Ascending aorta (tissue), 2 donors: ENCODE measurements at regions not wholly inside any gene's neighbourhood (a gene's known extent, or its start where the extent isn't known, plus 50 kb on each side); places are given as distances from the start of the nearest gene placed in this dataset.

Source experiments
- DNase-seq, 2 donors: peaks; one replicate each; pipeline ENCODE4 v3.0.0-alpha.2; 2019; ENCODE audit warnings: low spot score in 2 of 2
- H3K27ac ChIP-seq, 2 donors: fragments of 200-600 bp; sonication (generic); one replicate each; pipeline ENCODE4 v1.5.1; 2016 to 2017; ENCODE audit warnings: mild to moderate bottlenecking in 1 of 2
- H3K27me3 ChIP-seq: fragments of 200-600 bp; sonication (generic); one replicate; pipeline ENCODE4 v1.5.1; 2017
- H3K36me3 ChIP-seq, 2 donors: fragments of 200-600 bp; sonication (generic); one replicate each; pipeline ENCODE4 v1.5.1; 2016
- H3K4me1 ChIP-seq, 2 donors: fragments of 200-600 bp; sonication (generic); one replicate each; pipeline ENCODE4 v1.5.1; 2016 to 2017; ENCODE audit warnings: mild to moderate bottlenecking in 1 of 2
- H3K4me3 ChIP-seq, 2 donors: fragments of 200-600 bp; sonication (generic); one replicate each; pipeline ENCODE4 v1.5.1; 2016 to 2017; ENCODE audit warnings: mild to moderate bottlenecking in 1 of 2
- H3K9me3 ChIP-seq, 2 donors: fragments of 200-600 bp; sonication (generic); one replicate each; pipeline ENCODE4 v1.5.1; 2016
- intact Hi-C: fragments of 100-400 bp; cut with DNase I; formaldehyde crosslinking; loops from one replicate; pipeline ENCODE4 v1.15.1; 2023
- TF ChIP-seq, protein P1 (sequence below), 3 experiments: fragments of 200-600 bp in 2 of 3; fragments of 450-650 bp in 1 of 3; sonication (generic) in 2 of 3; IDR thresholded peaks; one replicate each; pipeline ENCODE4 v1.5.1; 2016 to 2019; ENCODE audit warnings: antibody characterized with exemption in 3 of 3, mild to moderate bottlenecking in 1 of 3, moderate library complexity in 1 of 3

DNA sequence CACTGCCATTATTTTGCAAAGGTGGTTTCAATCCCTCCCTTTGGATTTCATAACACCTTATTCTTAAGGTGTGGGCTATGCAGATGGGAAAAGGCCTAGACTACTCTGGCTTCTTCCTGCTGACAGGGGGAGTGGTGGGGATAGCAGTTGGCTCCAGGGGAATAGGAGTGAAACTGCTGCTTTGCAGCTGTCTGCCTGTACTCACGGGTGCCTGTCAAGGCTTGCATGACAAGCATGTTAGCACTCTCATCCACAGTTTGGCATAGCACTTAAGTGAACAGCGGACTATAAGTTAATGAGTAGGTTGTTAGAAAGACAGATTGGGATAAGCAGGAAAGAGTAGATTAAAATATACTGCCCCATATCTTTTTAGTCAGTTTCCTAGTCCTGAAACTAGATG is 287.5 kb upstream of the DAB1 start:
- Histone ChIP-seq H3K27ac (no peak overlapping the region), H3K4me3 (no peak overlapping the region)

DNA sequence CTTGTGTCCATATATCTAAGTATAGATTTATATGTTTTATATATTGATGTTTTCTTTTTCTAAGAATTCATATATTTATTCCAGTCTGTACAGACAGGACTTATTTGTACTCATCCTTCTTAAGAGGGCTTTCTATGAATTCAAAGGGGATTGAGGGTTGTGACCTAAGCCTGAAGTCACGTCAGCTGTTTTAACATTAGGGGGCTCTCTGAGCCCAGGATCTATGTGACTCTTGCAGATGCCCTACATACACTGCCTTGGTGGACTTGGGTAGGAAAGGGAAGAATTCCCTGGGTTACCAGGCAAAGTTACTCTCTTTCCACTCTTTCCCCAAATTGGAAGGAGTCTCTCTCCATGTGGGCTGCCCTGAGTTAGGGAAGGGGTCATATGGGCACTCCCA is 283.8 kb upstream of the DAB1 start:
- Histone ChIP-seq H3K36me3 (no peaks in the 10 kb centered on the region), H3K27me3 (no peaks in the 10 kb centered on the region), H3K27ac (no peak overlapping the region), H3K4me3 (no peak overlapping the region), H3K4me1 (no peaks in the 10 kb centered on the region), H3K9me3 (no peaks in the 10 kb centered on the region)
- intact Hi-C loops = no loop called here
- no peak for DNase-seq
- TF ChIP-seq, protein P1, sequence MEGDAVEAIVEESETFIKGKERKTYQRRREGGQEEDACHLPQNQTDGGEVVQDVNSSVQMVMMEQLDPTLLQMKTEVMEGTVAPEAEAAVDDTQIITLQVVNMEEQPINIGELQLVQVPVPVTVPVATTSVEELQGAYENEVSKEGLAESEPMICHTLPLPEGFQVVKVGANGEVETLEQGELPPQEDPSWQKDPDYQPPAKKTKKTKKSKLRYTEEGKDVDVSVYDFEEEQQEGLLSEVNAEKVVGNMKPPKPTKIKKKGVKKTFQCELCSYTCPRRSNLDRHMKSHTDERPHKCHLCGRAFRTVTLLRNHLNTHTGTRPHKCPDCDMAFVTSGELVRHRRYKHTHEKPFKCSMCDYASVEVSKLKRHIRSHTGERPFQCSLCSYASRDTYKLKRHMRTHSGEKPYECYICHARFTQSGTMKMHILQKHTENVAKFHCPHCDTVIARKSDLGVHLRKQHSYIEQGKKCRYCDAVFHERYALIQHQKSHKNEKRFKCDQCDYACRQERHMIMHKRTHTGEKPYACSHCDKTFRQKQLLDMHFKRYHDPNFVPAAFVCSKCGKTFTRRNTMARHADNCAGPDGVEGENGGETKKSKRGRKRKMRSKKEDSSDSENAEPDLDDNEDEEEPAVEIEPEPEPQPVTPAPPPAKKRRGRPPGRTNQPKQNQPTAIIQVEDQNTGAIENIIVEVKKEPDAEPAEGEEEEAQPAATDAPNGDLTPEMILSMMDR (IDR thresholded peaks at IDR 0.05) = no peak

More for the DNA sequence above, 287.5 kb upstream of the DAB1 start:
- Histone ChIP-seq H3K9me3 (no peaks in the 10 kb centered on the region), H3K4me1 (no peaks in the 10 kb centered on the region), H3K36me3 (no peaks in the 10 kb centered on the region), H3K27me3 (no peaks in the 10 kb centered on the region)
- intact Hi-C loops = no loop called here
- DNase-seq = no peak
- TF ChIP-seq, protein P1 (IDR thresholded peaks at IDR 0.05) = no peak

DNA sequence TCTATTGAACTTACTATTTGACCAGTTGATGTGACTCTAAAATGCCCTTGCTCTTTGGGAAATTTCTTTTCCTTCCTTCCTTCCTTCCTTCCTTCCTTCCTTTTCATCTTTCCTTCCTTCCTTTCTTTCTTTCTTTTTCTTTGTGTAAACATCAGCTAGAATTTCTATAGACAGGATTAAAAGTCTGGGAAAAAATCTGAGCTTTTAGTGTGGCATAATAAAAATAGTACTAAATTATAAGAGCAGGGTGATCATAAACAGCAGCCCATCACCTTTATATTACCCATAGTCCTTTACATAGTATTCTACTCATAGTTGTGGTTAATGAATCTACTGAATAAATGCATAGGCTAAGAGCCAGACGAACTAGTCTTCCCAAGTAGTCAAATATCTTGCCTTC is 281.0 kb upstream of the DAB1 start:
- Histone ChIP-seq H3K9me3 (no peaks in the 10 kb centered on the region), H3K4me1 (no peaks in the 10 kb centered on the region), H3K27me3 (no peaks in the 10 kb centered on the region), H3K4me3 (no peak overlapping the region), H3K36me3 (no peaks in the 10 kb centered on the region), H3K27ac (no peak overlapping the region)
- intact Hi-C loops = no loop called here
- TF ChIP-seq, protein P1 (IDR thresholded peaks at IDR 0.05) = no peak
- DNase-seq = no peak

DNA sequence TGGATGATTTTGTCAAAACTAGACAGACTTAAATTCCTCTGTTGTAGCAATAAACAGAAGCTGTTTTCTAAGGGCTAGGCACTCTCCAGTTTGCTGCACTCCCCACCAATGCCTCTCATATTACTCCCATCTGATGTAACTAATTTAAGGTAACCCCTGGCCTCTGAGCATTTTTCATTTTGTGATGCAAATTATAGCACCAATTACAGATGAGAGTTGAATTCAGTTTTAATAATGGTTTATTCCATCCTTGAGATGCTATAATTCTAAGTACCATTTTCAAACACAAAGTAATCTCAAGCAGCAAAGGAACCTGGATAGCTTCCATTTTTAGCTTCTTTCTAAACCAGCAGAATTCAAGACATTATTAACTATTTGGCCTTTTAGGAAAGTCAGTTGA is 280.4 kb upstream of the DAB1 start:
- DNase-seq = no peak
- intact Hi-C loops = no loop called here

DNA sequence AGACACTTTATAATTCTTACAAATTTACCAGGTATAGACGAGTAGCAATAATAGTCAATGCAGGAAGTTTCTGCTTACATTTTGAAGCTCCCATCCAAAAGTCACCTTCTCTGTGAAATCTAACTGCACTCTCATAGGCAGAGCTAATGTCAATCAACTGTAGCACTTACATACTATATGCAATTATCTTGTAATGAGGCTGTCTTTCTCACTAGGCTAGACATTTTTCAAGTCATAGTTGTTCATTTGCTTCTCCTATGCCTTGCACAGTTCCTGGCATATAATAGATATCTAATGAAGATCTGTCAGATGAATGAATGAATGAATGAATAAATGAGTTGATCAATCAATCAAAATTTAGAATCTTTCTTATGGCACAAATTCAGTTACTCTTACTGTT is 273.0 kb upstream of the DAB1 start:
- no peaks in the 10 kb centered on the region for H3K9me3 ChIP-seq
- intact Hi-C loops = no loop called here
- TF ChIP-seq, protein P1 (IDR thresholded peaks at IDR 0.05) = no peak
- no peak overlapping the region for H3K4me3 ChIP-seq
- no peaks in the 10 kb centered on the region for H3K27me3 ChIP-seq
- no peaks in the 10 kb centered on the region for H3K4me1 ChIP-seq
- DNase-seq = no peak
- H3K36me3 ChIP-seq = no peaks in the 10 kb centered on the region
- no peak overlapping the region for H3K27ac ChIP-seq

More for the DNA sequence above, 280.4 kb upstream of the DAB1 start:
- H3K9me3 ChIP-seq = no peaks in the 10 kb centered on the region
- H3K4me3 ChIP-seq = no peak overlapping the region
- no peaks in the 10 kb centered on the region for H3K36me3 ChIP-seq
- TF ChIP-seq, protein P1 (IDR thresholded peaks at IDR 0.05) = no peak
- H3K4me1 ChIP-seq = no peaks in the 10 kb centered on the region
- no peak overlapping the region for H3K27ac ChIP-seq
- no peaks in the 10 kb centered on the region for H3K27me3 ChIP-seq

DNA sequence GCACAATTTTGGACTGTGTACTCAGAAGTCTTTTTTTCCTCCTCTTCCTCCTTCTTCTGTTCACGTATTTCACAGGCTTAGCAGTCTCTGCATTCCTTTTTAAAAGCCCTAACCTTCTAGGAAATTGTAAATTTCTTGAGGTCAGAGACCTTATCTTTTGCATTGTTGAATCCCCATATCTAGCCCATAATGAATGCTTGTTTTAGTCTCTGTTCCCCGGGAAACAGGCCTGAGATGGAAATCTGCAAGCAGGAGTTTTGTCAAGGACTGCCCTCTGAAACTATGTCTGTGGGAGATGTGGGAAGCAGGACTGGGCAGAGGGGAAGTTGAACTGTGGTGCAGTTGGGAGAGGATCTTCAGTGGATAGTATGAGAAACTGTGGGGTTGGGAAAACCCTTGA is 272.2 kb upstream of the DAB1 start:
- intact Hi-C loops = no loop called here
- H3K36me3 ChIP-seq = no peaks in the 10 kb centered on the region
- TF ChIP-seq, protein P1 (IDR thresholded peaks at IDR 0.05) = no peak

More for the DNA sequence above, 272.2 kb upstream of the DAB1 start:
- no peaks in the 10 kb centered on the region for H3K9me3 ChIP-seq
- no peak for DNase-seq
- H3K27me3 ChIP-seq = no peaks in the 10 kb centered on the region
- H3K4me1 ChIP-seq = no peaks in the 10 kb centered on the region
- no peak overlapping the region for H3K4me3 ChIP-seq
- no peak overlapping the region for H3K27ac ChIP-seq
